HG03280 (cell line): ENCODE measurements at regions not wholly inside any gene's neighbourhood (a gene's known extent, or its start where the extent isn't known, plus 50 kb on each side); places are given as distances from the start of the nearest gene placed in this dataset.

Source experiments
- ATAC-seq: cut with Tn5 transposase; IDR thresholded peaks from one replicate; pipeline ENCODE4 v1.9.1; 2021; ENCODE audit warnings: mild to moderate bottlenecking, moderate library complexity; ENCODE audit not compliant: unreplicated experiment

- no peak for ATAC-seq
These were observed 348.6 kb upstream of the CDIN1 start for GRCh38 chr15:36230776-36231175.

DNA sequence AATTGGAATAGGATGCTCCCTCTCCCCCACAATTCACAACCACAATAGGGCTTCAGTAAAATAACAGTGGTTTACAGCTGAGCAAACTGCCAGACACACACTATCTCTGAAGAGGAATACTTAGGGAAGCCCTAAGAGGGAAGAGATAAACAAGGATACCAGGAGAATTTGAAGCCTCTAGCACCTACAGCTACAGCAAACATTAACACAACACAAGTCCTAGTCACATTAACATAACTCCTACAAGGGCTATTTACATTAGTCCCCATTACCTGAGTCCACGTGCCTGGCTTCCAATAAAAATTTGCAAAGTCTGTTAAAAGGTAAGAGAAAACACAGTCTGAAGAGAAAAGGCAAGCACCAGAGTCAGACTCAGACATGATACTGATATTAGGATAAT, 346.9 kb upstream of the CDIN1 start:
- no peak for ATAC-seq

DNA sequence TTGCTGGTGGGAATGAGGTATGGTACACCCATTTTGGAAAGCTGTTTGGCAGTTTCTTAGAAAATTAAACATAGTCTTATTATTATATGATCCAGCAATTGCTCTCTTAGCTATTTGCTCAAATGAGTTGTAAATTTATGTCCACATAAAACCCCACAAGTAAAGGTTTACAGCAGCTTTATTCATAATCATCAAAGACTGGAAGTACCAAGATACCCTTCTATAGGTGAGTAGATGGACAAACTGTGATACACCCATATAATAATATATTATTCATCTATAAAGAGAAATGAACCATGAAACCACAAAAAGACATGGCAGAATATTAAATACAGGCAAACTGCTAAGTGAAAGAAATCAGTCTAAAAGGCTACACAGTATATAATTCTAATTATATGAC, 344.7 kb upstream of the CDIN1 start:
- no peak for ATAC-seq

- ATAC-seq, result no peak
These were observed 344.3 kb upstream of the CDIN1 start for GRCh38 chr15:36235173-36235572.

GRCh38 chr15:36239509-36239908, 339.9 kb upstream of the CDIN1 start:
- ATAC-seq, result no peak

- no peak for ATAC-seq
These were observed 328.0 kb upstream of the CDIN1 start for GRCh38 chr15:36251450-36251849.

GRCh38 chr15:36252146-36252711, 327.2 kb upstream of the CDIN1 start:
- ATAC-seq, result no peak

DNA sequence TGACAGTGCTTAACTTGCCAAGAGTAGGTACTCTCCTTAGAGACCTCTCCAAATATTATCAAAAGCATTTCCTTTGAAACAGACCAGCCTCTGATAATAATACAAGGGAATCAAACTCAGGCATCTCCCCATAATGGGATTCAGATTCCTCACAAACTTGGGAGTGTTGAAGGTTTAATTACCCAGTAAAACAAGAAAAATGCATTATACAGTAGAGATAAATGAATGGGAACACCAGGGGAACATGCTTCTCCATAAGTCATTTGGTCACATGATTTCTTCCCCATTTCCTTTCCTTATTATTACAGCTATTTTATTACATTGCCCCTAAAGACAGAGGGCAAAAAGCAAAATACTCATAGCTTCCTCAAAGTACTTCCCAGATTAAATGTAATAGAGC, 325.0 kb upstream of the CDIN1 start:
- no peak for ATAC-seq

DNA sequence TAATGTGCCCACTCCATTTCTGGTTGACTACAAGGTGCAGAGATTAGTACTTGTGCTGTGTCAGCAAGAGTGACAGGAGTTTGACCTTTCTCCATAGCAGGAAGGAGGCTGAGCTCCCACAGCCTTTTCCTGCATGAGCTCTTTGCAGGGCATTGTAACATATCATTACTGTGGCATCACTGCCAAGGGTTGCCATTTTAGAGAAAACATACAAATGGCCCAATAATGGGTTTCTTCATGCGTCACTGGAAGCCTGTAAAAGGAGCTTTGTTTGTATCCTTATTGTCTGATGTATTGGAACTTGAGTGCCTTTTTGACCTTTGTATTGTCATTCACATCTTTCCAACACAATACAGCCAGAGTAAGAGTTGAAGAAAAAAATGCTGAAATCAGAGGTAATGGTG, 323.0 kb upstream of the CDIN1 start:
- no peak for ATAC-seq

- no peak for ATAC-seq
These were observed 315.8 kb upstream of the CDIN1 start for GRCh38 chr15:36263666-36264065.

- no peak for ATAC-seq
These were observed 314.0 kb upstream of the CDIN1 start for GRCh38 chr15:36265422-36265821.

DNA sequence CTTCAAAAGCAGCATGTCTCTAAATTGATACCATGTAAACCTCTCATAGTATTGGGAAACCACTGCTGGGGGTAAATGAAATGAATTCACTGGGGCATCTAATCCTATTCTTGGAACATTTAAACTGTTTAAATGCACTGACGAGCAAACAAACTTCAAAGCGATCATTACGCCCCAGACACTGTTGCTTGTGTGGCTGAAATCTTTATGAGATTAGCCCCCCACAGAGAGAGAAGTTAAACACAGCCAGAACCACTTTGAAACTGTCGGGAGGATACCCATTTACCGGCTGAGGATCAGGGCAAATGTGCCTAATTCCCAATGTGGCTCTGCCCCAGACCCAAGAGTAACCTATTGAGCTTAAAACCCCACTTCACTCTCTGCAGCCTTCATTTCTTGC, 308.4 kb upstream of the CDIN1 start:
- ATAC-seq, result no peak

GRCh38 chr15:36275656-36276055, 303.8 kb upstream of the CDIN1 start:
- no peak for ATAC-seq

DNA sequence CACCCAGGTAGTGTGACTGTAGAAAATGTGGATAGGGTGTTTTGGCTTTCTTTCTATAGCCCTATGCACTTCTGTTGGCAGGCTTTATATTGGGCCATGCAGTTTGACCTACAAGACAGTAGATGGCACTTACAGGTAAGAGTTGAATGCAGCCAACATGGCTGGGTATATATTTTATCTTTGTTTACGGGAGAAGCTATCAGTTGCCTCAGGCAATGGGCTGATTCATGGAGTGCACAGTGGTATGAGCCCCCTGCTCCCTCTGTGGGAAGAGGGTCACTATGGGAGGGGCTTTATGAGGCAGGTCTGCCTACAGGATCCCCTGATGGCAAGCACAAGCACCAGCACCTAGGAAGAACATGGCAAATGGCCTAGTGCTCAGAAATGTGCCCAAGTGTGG, 301.2 kb upstream of the CDIN1 start:
- no peak for ATAC-seq

DNA sequence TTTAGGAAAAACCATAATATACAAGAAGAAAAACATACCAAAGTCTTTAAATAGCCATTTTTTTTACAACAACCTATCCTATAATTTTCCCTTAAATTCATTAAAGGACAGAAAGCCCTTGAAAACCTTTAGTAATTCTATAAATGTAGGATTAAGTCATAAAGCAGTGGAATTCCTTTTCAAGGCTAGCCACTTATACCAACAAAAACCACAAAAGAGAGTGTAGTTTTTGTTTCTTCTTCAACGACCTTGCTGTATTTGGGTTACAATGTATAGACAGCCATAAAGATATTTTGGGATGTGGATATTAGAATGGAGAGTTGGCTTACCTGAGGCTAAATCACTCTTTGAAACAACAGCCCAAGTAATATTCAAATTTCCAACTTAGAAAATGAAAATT, 296.6 kb upstream of the CDIN1 start:
- ATAC-seq, result no peak

- ATAC-seq, result no peak
These were observed 294.5 kb upstream of the CDIN1 start for GRCh38 chr15:36284911-36285310.

GRCh38 chr15:36291501-36291900, 287.9 kb upstream of the CDIN1 start:
- no peak for ATAC-seq

DNA sequence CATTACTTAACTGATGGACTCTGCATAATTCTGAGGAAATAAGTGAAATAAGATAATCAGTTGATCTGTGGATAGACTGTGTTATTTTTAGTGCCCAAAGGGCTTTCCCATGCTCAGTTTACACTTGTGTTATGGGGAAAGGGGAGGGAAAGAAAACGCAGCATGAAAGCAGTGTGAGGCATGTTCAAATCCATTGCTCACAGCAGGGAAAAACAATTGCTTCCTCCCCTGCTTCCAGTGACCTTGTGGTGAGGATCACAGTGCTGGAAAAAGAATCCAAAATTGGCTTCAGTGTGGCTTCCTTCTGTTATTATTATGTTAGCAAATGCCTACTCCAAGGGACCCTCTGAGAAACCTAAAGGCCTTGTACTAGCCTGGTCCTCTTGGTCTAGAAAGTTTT, 285.1 kb upstream of the CDIN1 start:
- no peak for ATAC-seq

DNA sequence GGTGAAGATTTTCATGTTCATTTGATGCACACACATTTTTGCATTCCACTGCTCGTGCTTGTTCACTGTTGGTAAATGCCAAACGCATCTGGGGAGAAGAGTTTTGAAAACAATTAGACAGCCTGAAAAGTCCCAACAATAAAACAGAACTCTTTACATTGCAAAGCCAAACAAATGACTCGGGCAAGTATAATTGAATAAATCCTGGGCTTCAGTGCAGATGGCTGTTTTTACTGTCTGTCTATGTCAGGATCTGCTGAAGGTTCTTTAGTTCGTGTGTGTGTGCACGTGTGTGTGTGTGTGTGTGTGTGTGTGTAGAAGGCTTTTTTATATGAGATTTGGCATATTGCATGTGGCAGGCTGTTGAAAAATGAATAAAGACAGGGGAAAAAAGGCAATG, 277.5 kb upstream of the CDIN1 start:
- ATAC-seq, result no peak

GRCh38 chr15:36313021-36313420, 266.4 kb upstream of the CDIN1 start:
- ATAC-seq, result no peak

- ATAC-seq, result no peak
These were observed 265.6 kb upstream of the CDIN1 start for GRCh38 chr15:36313736-36314280.

GRCh38 chr15:36315649-36316048, 263.8 kb upstream of the CDIN1 start:
- no peak for ATAC-seq

GRCh38 chr15:36323615-36324014, 255.8 kb upstream of the CDIN1 start:
- no peak for ATAC-seq
